Lung (tissue), 11 donors: ENCODE measurements at regions not wholly inside any gene's neighbourhood (a gene's known extent, or its start where the extent isn't known, plus 50 kb on each side); places are given as distances from the start of the nearest gene placed in this dataset.

ENCODE experiments used
- ATAC-seq: fragments of 200-7000 bp; cut with Tn5 transposase; one replicate; pipeline ENCODE4 v1.9.1; 2020; ENCODE audit warnings: moderate number of reproducible peaks; ENCODE audit not compliant: insufficient read depth, low FRiP score
- DNase-seq, 3 donors: peaks; one replicate each; pipeline ENCODE4 v3.0.0-alpha.2; 2013 to 2017
- H3K27ac ChIP-seq, 2 donors: one replicate each; pipeline ENCODE4 v1.5.1; 2013; ENCODE audit warnings: mild to moderate bottlenecking in 2 of 2, moderate library complexity in 2 of 2, control low read depth in 1 of 2, inconsistent platforms in 1 of 2, low read depth in 1 of 2, low read length in 1 of 2
- H3K27me3 ChIP-seq, 3 donors: one replicate each; pipeline ENCODE4 v1.5.1; 2013; ENCODE audit warnings: low read length in 2 of 3; ENCODE audit not compliant: control insufficient read depth in 3 of 3, insufficient read depth in 3 of 3
- H3K36me3 ChIP-seq, 4 donors: one replicate each; pipeline ENCODE4 v1.5.1; 2013; ENCODE audit warnings: low read length in 4 of 4, mild to moderate bottlenecking in 1 of 4, moderate library complexity in 1 of 4; ENCODE audit not compliant: control insufficient read depth in 4 of 4, insufficient read depth in 4 of 4
- H3K4me1 ChIP-seq, 5 donors: one replicate each; pipeline ENCODE4 v1.5.1; 2013; ENCODE audit warnings: low read length in 5 of 5, mild to moderate bottlenecking in 2 of 5, moderate library complexity in 1 of 5; ENCODE audit not compliant: control insufficient read depth in 5 of 5, insufficient read depth in 5 of 5
- H3K4me3 ChIP-seq: one replicate; pipeline ENCODE4 v1.5.1; 2013; ENCODE audit warnings: mild to moderate bottlenecking, control low read depth, moderate library complexity
- H3K9ac ChIP-seq, 2 donors: one replicate each; pipeline ENCODE4 v1.5.1; 2013; ENCODE audit warnings: low read length in 2 of 2, control low read depth in 1 of 2; ENCODE audit not compliant: insufficient read depth in 1 of 2
- H3K9me3 ChIP-seq, 4 donors: one replicate each; pipeline ENCODE4 v1.5.1; 2013; ENCODE audit warnings: low read length in 3 of 4, mild to moderate bottlenecking in 1 of 4, moderate library complexity in 1 of 4; ENCODE audit not compliant: control insufficient read depth in 4 of 4, insufficient read depth in 3 of 4
- WGBS, 2 donors: extraction: QIAGEN DNeasy Blood & Tissue Kit; methylation state at CpG; one replicate each; pipeline ENCODE4 v1.1.7; 2013; 5-methylcytosine and 5-hydroxymethylcytosine counted together
- TF ChIP-seq, protein P1 (sequence below): IDR thresholded peaks from 2 replicates; pipeline ENCODE4 v1.5.1; 2012; ENCODE audit warnings: mild to moderate bottlenecking; ENCODE audit errors: control extremely low read depth, extremely low read depth
- donor health status: control.
- donor health status: control.
- donor health status: Bipolar disorder and iron deficiency.
- donor health status: healthy.
- donor health status: DM: yes; HTN: yes; CAD: no.

DNA sequence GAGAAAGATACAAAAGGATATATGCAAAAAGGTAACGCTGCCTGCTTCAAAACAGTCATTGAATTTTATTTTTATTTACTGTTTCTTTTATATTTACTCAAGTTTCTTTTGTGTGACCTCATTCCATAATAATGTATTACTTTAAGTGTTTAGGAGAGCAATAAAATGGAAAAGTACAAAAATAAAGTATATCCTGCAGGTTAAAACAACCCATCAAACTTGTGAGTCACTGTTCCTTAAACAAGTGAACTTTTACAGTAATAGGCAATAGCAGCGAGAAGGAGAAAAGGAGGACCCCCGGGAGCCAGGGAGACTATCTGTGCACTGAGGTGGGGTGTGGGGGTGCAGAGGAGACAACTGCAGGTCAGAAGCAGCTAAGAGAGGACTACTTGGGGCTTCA, 124.5 kb downstream of the EN1 start:
- no peak for ATAC-seq
- H3K4me1 ChIP-seq = no peaks in the 10 kb centered on the region

DNA sequence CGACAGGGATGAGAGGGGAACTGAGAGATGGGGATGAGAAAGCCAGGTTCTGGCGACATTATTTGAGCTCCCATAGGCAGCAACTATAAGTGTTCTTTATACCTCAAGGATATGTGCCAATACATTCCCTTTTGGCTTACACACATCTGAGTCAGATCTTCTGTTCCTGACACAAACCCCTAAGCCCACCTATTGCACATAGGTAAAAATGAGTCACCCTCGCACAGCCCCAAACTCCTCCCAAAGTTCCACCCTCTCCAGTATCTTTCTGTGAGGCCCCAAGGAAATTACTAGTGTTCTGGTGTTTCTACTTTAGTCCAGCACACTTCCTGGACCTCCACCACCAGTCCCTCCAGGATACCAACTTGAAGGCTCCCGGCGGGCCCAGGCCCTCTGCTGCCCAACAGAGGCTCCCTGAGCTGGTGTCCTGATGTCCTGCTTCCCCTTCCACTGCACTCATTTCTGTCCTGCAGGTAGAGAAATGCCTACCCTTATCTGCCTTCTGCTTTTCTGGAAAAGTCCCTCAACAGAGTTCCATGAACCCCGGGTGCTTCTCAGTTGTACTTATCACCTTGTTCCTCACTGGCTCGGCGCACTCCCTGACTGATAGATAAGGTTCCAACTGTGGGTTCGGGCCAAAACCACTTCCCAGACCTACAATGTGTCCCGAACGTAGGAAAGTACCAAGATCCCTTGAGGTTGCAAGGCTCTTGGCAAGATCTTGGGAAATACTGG, 125.5 kb downstream of the EN1 start:
- H3K4me3 ChIP-seq = no peak overlapping the region
- no peaks in the 10 kb centered on the region for H3K36me3 ChIP-seq
- no peak overlapping the region for H3K9ac ChIP-seq
- ATAC-seq (no peak), DNase-seq (no peak)
- H3K4me1 ChIP-seq = no peaks in the 10 kb centered on the region
- no peak overlapping the region for H3K27ac ChIP-seq
- TF ChIP-seq, protein P1, sequence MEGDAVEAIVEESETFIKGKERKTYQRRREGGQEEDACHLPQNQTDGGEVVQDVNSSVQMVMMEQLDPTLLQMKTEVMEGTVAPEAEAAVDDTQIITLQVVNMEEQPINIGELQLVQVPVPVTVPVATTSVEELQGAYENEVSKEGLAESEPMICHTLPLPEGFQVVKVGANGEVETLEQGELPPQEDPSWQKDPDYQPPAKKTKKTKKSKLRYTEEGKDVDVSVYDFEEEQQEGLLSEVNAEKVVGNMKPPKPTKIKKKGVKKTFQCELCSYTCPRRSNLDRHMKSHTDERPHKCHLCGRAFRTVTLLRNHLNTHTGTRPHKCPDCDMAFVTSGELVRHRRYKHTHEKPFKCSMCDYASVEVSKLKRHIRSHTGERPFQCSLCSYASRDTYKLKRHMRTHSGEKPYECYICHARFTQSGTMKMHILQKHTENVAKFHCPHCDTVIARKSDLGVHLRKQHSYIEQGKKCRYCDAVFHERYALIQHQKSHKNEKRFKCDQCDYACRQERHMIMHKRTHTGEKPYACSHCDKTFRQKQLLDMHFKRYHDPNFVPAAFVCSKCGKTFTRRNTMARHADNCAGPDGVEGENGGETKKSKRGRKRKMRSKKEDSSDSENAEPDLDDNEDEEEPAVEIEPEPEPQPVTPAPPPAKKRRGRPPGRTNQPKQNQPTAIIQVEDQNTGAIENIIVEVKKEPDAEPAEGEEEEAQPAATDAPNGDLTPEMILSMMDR = no peak
- no peaks in the 10 kb centered on the region for H3K9me3 ChIP-seq
- WGBS, 2 donors = 86 to 90% methylated on average over 11 of the region's 11 CpGs
- no peaks in the 10 kb centered on the region for H3K27me3 ChIP-seq

More for the DNA sequence above, 124.5 kb downstream of the EN1 start:
- 80 to 87% methylated on average over 3 of the region's 3 CpGs for WGBS, 2 donors
- H3K9me3 ChIP-seq = peaks cover 0 to 2% (median under 1%) of the 10 kb centered on the region in 4 donors
- no peaks in the 10 kb centered on the region for H3K27me3 ChIP-seq
- no peak overlapping the region for H3K4me3 ChIP-seq
- no peaks in the 10 kb centered on the region for H3K36me3 ChIP-seq
- H3K27ac ChIP-seq = no peak overlapping the region
- TF ChIP-seq, protein P1 = no peak
- DNase-seq = no peak
- H3K9ac ChIP-seq = no peak overlapping the region

DNA sequence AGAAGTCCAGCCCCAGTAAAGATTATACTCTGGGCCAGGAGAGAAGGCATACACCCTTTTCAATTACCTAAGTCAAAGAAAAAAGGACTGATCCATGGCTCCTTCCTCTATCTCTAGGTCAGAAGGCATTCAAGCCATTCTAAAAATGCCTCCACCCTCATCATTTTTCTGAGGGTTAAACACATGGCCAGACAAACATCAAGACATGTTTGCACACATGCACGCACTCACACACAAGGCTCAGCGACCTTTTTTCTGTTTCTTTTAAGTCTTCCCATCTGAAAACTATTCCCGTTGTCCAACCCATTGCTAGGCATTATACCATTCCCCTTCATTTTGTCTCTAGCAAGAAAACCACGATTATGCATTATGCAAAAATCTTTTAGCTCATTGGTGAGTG, 126.6 kb downstream of the EN1 start:
- Histone ChIP-seq H3K4me1 (no peaks in the 10 kb centered on the region), H3K4me3 (no peak overlapping the region), H3K9me3 (no peaks in the 10 kb centered on the region), H3K27ac (no peak overlapping the region), H3K9ac (no peak overlapping the region), H3K27me3 (no peaks in the 10 kb centered on the region), H3K36me3 (no peaks in the 10 kb centered on the region)
- no peak for DNase-seq
- TF ChIP-seq, protein P1 = no peak
- ATAC-seq = no peak
- 79 to 86% methylated on average over 4 of the region's 4 CpGs for WGBS, 2 donors

- DNase-seq (no peak), ATAC-seq (no peak)
- Histone ChIP-seq H3K36me3 (no peaks in the 10 kb centered on the region), H3K9me3 (no peaks in the 10 kb centered on the region), H3K27ac (no peak overlapping the region), H3K27me3 (no peaks in the 10 kb centered on the region), H3K4me3 (no peak overlapping the region), H3K9ac (no peak overlapping the region), H3K4me1 (no peaks in the 10 kb centered on the region)
- TF ChIP-seq, protein P1 = no peak
Observed at GRCh38 chr2:118718921-118719320, 128.5 kb downstream of the EN1 start.
